Tongue (tissue), 1 donor: ENCODE measurements at regions not wholly inside any gene's neighbourhood (a gene's known extent, or its start where the extent isn't known, plus 50 kb on each side); places are given as distances from the start of the nearest gene placed in this dataset.

Source experiments
- DNase-seq: peaks from one replicate; pipeline ENCODE4 v3.0.0-alpha.2; 2015

DNA sequence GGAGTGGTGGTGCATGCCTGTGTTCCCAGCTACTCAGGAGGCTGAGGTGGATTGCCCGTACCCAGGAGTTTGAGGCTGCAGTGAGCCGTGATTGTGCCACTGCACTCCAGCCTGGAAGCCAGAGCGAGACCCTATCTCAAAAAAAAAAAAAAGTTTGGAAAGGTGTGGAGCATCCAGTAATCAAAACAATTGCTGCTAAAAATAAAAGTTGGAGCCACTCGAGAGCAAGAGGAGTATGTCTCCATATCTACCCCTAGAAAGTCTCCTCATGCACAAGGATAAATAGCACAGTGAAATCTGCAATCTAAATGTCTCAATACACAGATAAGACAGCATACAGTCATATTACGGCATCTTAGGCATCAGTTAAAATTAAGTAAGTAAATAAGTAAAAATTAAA, 81.5 kb upstream of the NEBL start:
- no peak for DNase-seq

DNA sequence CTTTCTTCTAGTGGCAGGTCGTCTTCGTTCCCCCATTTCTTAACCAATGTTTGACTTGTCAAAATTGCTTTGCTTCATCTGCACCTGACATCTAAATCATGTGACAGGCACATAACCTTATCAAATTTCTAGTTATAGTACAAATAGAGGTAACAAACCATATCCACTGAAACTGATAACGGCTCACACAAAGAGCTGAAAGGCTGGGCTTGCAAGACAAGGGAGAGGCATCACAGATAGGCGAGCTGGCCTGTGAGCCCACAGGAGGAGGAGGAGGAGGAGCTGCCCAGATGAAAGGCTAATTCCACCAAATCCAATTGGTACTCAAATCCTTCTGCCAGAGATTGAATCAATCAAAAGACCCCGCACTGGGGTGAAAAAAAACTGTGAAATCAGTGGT, 80.2 kb upstream of the NEBL start:
- DNase-seq = no peak

DNA sequence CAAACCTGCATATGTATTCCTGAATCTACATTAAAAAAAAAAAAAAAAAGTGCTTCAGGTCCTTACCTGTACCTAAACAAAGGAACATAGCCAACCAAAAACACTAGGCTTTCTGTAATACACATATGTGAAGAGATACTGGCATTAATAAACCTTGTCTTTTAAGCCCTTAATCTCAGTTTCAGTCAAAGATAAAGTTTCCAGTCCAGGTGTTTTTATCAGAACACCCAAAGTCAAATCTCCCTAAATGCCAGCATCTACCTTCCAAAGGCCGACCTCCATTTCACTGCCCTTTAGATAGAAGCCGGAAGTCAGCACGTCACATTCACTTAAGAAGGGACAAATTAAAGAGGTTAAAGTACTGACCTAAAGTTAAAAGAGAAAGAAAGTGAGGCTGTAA, 79.8 kb upstream of the NEBL start:
- DNase-seq = no peak

DNA sequence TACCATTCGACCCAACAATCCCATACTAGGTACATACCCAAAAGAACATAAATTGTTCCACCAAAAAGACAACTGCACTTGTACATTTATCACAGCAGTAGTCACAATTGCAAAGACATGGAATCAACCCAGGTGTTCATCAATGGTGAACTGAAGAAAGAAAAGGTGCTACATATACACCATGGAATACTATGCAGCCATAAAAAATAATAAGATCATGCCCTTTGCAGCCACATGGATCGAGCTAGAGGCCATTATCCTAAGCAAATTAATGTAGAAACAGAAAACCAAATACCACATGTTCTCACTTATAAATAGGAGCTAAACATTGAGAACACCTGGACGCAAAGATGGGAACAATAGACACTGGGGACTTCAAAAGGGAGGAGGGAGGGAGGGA, 79.3 kb upstream of the NEBL start:
- DNase-seq = no peak

DNA sequence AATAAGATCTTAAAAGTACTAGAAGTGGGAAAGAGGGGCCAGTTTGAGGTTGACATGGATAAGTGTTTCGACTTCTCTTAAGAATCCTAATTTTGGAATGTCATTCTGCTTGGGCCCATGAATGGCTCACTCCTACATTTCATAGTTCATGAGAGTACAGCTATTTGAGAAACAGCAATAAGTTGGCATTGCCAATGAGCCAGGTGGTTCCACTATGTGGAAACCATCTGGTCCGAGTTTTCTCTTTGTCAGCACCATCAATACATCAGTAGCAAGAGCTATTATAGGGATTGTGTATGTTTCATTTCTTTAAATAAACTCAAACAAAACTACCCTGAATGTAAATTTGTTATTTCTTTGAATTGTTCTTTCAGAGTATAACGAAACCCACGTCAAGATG, 78.1 kb upstream of the NEBL start:
- DNase-seq = no peak

DNA sequence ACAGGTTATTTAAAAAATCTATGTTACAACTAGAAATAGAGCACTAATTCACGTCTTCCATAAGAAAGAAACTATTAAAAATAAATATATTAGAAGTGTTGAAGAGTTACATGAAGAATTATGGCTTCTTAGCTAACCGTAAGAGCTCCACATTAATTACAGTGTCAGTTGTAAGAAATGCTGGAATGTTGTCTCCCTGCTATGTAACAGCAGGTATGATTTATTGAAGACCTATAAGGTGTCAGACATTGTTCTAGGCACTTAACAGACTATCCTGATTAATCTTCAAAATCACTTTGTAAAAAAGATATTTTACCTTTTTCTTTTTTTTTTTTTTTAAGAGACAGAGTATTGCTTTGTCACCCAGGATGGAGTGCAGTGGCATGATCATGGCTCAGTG, 75.8 kb upstream of the NEBL start:
- no peak for DNase-seq

DNA sequence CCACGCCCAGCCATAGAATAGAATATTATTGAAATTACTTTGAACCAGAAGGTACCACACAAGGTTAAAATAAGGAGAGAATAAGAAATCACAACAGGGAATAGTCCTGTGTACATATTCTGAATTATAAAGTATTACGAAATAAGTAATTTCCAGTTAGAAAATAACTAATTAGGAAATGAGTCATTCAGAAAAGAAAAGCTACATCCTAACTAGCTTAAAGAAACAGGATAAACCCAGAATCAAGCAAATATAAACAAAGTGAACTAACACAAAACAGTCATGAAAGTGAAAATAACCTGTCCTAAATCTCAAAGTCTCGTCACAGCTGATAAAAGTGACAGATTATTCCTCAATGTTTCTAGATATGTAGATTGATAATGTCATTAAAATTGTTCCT, 74.8 kb upstream of the NEBL start:
- no peak for DNase-seq

DNA sequence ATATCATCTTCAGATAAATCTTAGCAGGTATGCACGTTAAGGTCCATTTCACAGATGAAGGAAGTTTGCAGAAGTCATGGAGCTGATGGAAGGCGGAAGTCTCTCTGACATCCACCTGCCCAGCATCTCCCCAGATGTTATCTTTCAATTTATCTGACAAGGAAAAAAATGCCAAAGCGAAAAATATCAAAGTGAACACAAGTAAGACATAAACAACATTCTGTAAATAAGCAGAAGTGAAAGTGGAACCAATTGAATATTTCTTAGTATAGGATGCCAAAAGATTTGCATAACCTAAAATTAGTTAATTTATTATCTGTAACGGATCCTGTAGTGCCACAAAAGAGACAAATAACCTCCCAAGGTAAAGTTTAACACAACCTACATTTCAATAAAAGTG, 73.6 kb upstream of the NEBL start:
- no peak for DNase-seq

DNA sequence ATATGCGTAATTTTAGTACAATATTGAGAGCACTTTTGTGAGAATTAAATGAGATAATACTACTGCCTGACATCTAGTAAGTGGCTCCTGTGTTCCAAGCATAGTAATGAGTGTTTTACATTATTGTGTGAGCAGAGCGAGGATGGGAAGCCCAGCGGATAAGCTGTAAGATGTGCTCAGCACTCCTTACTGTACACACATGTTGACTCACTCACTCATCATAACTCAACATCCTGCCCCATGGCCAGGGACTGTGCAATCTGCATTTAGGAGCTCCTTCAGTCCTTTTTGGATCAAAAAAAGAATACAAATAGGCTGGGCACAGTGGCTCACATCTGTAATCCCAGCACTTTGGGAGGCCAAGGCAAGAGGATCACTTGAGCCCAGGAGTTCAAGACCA, 72.9 kb upstream of the NEBL start:
- DNase-seq = no peak

DNA sequence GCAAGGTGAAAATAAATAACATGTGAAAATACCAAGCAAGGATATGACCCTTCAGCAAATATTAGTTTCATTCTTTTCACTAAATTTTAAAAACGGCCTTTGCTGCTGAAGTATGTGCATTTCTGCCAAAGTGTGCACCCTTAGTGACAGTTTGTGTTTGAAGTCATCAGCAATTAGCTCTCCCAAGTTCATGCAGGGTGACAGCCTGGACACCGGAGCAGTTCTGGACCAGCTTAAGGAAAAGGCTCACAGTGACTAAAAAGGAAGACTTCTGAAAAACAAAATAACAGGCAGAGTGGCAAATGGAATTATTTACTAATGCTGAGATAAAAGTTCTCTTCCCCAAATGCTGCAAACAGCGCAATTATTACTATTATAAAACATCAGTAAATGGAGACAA, 69.3 kb upstream of the NEBL start:
- no peak for DNase-seq

DNA sequence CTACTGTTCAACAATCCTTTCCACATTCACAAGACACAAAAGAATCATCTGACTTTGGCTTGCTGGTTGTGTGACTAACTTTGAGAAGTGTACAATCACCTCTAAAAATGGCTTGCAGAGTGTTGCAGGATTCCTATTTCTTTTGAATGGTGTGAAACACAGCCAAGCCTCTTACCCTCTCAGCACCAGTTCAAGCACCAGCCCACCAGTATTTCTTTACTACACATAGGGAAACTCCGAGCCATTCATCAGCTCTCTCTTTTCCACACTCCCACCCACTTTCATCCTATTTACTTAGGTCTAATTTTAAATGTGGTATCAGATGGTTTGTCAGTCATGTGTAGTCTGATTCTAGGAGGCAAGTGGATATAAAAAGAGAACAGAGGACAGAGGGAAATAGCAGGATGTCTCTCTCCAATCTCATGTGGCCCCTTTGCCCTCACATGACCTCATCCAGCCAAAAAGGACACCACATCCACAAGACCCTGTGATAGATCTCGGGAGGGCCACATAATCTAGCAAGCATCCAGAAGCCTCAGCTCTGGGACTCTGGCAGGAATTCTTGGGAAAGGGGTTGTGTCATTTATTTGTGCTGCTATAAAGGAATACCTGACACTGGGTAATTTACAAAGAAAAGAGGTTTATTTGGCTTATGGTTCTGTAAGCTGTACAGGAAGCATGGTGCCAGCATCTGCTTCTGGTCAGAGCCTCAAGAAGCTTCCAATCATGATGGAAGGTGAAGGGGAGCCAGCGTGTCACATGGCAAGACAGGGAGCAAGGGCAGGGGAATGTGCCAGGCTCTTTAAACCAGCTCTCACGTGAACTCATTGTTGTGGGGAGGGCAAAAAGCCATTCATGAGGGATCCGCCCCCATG, 66.8 kb upstream of the NEBL start:
- no peak for DNase-seq

DNA sequence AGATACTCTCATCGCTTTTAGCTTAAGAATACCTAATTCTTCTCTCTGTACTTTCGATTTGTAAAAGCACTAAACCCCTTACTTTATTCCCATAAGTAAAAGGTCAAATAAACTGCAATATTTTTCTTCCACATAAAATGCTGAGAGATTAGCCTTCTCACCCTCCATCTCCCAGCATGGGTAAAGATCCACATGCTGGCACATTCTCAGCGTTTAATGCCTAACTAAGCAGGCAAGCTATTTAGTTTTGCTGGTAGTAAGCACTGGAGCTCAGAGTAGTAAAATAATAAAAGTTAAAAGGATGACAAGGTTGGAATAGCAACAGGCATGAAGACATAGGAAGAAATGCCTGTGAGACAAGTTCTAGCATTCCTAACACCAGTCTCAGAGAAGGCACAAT, 65.9 kb upstream of the NEBL start:
- DNase-seq = no peak

DNA sequence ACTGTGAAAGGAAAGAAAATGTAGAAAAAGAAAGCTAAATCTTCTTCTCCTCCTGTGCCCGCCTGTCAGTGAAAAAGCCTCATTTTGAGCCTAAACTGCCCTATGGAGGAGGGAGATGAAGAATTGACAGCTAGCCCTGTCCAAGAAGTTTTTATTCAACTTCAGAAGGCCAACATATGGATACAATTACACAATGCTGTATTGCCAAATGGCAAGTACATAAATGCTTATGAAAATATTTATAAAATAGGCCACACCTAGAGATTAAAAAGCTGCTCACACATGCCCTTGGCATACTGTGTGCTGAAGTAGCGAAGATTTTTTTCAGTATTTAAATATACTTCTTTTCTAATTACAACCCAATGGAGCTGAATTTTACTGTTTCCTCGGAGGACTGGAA, 65.1 kb upstream of the NEBL start:
- DNase-seq = peak; percentile 20

DNA sequence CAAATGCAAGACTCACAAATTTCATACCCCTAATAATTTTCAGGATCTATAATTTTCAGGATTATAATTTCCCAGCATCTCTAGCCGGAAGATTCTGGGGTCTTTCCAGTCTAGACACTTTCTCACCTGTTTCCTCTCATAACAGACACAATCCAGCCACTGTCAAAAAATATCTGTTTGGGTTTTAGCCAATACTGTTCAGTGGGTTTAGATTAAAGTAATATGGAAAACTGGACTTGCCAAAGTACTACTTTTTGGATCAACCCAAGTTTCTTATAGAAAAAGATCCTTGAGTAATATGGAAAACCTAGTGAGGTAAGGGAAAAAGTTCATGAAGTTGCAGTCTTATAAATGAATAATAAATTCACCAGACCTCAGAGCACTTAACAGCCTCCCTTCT, 62.1 kb upstream of the NEBL start:
- peak; percentile 28 for DNase-seq

DNA sequence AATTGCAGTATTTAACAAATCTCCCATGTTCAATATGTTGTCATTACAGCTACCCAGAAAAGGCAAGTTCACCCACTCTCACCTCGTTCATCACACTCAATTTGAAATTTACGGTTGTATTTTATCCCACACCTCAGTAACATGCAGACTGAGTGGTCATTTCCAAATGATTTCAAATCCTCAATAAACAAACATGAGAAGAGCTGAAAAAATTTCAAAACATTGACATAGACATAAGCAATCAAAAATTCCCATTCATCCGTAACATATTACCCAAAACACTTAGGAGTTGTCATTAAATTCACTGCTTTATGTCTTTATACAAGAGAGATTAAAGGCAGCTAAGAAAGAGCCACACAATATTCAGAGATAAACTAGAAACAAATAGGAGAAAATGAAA, 61.7 kb upstream of the NEBL start:
- no peak for DNase-seq

DNA sequence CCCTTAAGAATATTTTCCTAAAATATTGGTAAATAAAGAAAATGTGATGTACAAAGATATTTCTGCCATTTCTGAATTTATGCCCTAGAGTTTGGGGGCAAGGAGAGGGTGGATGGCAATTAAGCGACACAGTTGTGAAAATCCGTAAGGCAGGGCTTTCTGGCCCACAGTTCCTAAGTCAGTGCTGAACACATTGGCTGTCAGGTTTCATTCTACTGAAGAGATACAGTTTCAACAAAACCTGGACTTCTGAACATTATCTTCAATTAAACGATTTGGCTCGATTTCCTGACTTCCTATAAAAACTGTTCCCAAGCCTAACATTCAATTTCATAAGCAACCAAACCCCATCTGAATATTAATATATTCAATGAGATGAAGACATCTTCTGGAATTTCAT, 61.1 kb upstream of the NEBL start:
- no peak for DNase-seq

DNA sequence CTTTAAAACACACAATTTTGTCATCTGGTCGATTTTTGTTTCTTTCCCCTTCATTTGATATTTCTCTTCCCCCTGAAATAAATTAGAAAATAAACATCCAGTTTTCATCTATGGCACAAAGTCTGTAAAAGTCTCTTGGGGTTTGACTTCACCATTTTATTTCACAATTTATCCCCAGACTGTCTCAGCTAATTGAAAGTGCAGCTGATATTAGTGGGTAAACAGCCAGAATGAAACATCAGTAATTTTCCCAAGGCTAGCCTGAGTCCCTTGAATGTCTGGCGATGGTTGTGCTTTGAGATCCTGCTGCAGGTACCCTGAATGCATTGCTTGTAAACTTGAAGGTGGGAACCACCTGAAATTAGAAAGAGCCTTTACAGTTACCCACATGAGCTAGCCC, 60.6 kb upstream of the NEBL start:
- no peak for DNase-seq

DNA sequence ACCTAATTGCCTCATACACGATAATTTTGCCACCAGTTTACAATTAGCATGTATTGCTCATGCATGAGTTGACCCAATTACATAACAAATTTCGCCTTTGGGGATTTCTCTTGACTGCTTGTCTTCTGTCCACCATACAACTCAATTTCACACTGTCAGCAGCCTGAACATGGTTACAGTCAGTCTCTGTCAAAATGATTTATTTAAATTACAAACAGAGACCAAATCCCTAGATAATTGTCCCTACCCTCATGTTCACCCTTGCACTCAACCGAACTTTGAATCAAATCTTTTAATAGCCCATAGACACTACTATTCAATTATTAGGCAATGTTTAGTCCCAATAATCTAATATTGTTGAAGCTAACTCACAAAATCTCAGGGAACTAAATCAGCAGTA, 59.7 kb upstream of the NEBL start:
- DNase-seq = no peak

DNA sequence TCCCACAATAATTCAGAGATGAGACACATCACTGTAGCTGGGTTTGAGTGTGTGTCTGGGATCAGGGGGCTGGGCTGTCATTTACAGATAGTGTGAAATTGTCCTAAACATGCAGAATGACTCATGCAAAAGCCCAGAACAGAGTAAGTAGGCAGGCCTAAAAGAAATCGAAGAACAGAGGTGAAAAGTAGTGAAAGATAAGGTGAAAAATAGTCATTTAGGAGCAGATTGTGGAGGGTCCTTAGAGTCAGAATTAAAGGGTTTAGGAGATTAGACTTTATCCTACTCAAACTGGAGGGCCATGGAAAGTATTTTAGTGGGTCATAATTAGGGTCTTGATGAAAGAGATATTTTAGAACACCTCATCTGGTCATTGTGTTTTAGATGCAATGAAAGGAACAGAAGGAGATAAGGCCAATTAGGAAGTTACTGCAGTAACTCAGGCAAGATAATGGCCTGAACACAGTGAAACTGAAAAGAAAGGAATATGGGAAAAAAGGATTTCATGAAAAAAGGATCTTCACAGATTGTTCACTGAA, 58.3 kb upstream of the NEBL start:
- no peak for DNase-seq

DNA sequence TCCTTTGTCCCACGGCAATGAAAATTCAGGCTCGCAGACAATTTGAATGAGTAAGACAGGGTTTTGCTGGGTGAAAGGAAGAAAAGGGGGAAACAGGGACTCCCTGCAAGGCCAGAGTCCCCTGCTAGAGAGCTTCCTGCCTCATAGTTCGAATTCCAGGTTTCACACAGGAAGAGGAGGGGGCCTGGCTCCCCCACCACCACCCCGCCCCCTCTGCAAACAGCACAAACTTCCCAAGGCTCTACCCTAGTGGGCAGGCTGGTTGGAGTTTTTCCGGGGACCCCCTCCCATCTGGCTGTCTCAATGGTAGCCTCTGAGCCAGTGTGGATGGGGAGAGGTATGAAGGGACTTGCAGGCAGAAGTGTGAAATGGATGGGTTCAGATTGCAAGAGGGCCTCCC, 57.4 kb upstream of the NEBL start:
- DNase-seq = no peak

DNA sequence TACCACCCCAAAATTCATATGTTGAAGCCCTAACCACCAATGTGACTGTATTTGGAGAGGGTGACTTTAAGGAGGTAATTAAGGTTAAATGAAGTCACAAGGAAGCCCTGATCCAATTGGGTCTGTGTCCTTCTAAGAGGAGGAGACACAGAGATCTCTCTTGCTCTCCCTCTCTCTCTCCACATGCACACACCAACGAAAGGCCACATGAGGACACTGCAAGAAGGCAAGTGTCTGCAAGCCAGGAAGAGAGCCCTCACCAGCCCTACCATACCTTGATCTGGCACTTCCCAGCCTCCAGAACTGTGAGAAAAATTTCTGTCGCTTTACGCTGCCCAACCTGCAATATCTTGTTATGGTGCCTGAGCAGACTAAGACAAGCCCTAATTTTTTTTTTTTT, 56.0 kb upstream of the NEBL start:
- no peak for DNase-seq

DNA sequence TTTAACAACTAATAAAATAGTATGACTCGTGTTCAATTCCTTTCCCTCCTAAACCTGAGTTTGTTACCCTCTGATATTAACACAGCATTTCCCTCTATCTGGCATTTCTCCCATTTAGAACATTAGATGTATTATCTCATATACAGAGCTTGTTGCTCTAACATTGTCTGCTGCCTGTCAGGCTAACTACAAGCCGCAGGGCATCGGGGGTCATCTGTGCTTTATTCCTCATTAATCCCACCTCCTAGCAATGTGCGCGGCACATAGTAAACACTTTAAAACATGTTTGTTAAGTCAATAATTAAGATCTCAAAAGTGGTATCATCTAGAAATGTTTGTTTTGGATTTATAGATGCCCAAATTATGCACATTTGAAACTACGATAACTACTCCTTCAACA, 52.9 kb upstream of the NEBL start:
- DNase-seq = no peak

DNA sequence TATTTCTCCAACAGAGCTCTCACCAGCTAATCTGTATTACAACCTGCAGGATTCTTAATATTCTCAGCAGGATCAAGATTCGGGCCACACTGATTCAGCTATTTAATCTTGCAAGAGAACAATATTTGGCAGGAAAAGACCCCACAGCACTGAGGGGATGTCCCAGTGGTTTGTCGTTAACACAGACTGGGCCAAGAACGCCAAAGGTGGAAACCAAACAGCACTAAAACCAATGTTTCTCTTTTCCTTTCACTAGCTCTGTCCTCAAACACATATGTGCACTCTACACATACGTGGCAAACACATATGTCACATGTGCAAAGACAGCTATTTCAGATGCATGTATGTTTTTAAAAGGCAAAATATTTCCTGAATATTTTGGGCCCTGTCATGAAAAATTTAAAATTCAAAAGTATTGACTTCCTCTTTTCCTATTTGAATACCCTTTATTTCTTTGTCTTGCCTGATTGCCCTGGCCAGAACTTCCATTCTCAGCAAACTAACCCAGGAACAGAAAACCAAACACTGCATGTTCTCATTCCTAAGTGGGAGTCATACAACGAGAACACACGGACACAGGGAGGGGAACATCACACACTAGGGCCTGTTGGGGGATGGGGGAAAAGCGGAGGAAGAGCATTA, 51.7 kb upstream of the NEBL start:
- DNase-seq = no peak
